ENCODE measurements at regions not wholly inside any gene's neighbourhood (a gene's known extent, or its start where the extent isn't known, plus 50 kb on each side); places are given as distances from the start of the nearest gene placed in this dataset.

GRCh38 chr3:140752499-140752898 is 74.6 kb downstream of the TRIM42 start:
- TF ChIP-seq EZH2 (IDR thresholded peaks at IDR 0.05; ENCODE audit: borderline replicate concordance, low read depth, low read length, severe bottlenecking) (no peak), CTCF (IDR thresholded peaks at IDR 0.05; ENCODE audit: borderline replicate concordance, extremely low read depth, low read length, poor library complexity, severe bottlenecking) (no peak)

Data from DND-41 (cell line).